GM12872 (cell line): ENCODE measurements at regions not wholly inside any gene's neighbourhood (a gene's known extent, or its start where the extent isn't known, plus 50 kb on each side); places are given as distances from the start of the nearest gene placed in this dataset.

Source experiments
- TF ChIP-seq, protein P1 (sequence below): IDR thresholded peaks from 3 replicates; pipeline ENCODE4 v1.5.1; 2011; ENCODE audit warnings: low read depth, mild to moderate bottlenecking, low read length, moderate library complexity; ENCODE audit not compliant: insufficient read depth

DNA sequence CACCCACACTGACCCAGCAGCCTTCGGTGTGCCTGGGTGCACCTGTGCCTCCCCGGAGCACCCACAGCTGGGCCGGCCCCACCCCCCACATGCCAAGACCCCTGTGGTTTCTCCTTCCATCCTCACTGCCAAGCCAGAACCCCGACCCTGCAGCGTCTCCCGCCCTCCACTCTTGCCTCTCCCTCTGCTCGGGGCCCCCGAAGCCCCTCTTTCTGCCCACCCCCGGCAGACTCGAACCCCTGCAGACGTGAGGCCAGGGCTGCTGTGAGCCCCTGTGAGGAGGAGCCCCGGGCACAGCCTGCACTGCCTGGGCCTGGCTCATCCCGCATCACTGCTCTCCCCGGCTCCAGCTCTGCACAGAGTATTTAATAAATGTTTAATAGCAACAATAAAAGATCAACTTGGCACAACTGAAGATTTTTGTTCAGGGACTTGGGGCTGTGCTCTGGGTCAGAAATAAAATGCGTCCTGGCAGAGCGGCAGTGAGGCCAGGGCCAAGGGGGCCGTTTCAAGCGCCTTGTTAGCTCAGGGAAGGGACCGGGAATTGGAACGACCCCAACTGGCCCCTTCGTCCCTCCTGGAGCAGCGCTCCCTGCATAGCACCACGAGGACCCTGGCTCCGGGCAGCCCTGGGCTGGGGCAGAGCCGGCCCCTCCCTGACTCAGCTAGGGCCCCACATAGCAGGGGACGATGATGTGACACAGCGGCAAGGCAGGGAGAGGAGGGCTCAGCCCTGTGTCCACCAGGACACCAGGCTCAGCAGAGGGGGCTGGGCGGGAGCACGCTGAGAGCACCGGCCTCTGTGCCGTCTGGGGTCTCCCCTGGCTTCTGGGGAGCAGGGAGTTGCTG is 520.8 kb downstream of the BRD1 start:
- TF ChIP-seq, protein P1, sequence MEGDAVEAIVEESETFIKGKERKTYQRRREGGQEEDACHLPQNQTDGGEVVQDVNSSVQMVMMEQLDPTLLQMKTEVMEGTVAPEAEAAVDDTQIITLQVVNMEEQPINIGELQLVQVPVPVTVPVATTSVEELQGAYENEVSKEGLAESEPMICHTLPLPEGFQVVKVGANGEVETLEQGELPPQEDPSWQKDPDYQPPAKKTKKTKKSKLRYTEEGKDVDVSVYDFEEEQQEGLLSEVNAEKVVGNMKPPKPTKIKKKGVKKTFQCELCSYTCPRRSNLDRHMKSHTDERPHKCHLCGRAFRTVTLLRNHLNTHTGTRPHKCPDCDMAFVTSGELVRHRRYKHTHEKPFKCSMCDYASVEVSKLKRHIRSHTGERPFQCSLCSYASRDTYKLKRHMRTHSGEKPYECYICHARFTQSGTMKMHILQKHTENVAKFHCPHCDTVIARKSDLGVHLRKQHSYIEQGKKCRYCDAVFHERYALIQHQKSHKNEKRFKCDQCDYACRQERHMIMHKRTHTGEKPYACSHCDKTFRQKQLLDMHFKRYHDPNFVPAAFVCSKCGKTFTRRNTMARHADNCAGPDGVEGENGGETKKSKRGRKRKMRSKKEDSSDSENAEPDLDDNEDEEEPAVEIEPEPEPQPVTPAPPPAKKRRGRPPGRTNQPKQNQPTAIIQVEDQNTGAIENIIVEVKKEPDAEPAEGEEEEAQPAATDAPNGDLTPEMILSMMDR = no peak

DNA sequence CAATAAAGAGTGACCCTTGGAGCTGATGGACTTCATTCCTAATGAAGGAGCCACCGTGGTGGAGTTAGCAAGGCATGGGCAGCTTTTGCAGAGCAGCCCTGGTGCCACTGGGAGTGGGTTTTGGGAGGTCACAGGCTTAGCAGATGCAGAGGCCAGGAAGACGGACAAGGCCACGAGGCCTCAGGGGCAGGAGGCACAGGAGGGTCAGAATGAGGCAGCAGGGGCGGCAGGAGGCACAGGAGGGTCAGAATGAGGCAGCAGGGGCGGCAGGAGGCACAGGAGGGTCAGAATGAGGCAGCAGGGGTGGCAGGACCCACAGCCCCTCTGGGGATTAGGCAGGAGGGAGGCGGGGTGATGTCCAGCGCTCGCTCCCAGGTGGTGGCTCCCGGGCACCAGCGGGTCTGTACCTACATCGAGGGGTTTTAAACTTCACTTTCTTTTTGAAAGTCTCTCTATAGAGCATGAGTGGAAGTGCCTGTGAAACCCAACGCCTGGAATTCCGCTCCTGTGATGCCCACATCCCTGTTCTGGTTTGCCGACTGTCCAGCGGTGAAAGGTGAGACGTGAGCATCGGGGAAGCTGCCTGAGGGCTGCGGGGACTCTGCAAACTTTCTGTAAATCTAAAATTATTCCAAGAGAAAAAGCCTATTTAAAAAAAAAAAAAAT is 521.6 kb downstream of the BRD1 start:
- TF ChIP-seq, protein P1 = no peak

DNA sequence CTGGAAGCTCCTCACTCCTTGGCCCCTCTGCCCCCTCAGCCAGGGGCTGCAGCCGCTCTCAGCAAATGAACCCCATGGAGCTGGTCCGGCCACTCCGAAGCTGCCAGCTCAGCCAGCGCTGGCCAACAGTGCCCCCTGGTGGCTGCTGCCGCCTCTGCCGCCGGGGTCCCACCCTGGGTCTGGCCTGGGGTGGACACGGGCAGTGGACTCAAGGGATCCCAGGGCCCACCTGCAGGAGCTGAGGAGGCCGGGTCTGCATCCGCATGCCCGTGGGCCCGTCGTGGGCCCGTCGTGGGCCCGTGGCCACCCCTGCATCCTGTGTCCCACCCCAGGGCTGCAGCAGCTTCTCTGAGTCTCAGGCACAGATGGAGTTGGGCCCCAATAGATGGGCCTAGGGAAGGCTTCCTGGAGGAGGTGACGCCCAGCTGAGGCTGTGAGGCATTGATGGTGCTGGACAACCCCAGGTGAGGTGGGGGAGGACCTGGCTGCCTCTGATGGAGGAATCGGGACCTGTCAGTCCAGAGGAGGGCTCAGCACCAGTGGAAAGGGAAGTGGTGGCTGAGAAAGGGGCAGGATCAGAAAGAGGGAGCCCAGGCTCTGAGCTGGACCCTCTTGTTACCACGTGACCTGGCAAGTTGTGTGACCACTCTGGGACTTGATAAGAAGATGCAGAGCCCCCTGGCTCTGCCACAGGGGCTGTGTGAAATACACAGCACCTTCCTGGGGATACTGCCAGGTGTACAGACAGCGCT is 522.3 kb downstream of the BRD1 start:
- TF ChIP-seq, protein P1 = peak; percentile 72

DNA sequence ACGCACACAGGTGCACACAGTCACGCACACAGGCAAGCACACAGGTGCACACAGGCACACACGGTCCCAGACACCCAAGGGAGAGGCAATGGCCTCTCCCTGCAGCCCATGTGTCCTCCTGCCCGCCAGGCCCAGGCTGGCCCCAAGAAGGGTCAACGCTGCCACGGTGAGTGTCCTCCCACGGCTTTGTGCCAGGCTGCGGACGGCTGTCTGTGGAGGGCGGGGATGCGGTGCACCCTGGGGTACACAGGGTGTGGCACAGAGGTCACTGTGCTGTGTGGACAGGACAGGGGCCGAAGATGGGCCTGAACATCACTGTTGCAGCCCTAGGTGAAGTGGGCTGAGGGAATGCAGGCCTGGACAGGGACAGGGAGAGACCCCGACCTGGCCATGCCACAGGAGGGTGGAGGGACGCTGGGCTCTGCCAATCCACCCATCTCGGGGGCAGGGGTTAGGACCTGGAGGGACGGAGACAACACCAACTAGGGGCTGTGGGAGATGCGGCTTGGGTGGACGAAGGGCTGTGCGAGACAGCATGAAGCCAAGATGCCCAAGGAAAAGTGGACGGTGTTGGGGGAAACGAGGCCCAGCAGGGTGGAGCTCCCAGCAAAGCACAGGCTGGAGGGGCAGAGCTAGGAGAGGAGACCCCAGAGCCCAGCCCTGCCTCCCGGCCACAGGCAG is 523.8 kb downstream of the BRD1 start:
- TF ChIP-seq, protein P1 = no peak

DNA sequence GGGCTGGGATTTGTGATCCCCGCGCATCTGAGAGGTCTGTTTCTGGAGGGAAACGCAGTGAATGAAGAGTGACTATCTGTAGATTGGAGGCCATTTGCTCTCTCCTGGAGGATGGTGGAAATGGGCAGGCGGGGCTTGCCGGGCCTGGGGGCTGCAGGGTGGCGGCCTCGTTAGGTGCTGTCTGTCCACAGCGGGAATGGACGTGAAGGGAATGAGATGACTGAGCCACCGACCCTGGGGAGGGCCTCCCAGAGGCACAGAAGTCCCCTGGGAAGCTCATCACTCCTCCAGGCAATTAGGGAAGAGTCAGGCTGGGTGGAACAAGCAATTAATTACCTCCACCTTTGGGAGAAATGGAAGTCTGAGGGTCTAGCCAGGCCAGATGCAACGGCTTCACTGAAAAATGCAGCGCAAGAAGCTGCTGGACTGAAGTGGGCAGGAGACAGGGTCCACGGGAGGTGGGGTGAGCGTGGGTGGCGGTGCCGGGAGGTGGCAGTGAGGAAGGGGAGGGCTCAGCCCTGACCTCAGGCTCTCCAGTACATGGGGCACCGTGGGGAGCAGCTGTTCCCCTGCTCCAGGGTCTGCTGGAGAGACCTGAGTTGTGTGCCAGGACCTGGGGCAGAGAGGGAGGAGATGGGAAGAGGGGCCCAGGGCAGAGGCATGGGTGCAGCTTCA is 524.5 kb downstream of the BRD1 start:
- TF ChIP-seq, protein P1 = no peak

DNA sequence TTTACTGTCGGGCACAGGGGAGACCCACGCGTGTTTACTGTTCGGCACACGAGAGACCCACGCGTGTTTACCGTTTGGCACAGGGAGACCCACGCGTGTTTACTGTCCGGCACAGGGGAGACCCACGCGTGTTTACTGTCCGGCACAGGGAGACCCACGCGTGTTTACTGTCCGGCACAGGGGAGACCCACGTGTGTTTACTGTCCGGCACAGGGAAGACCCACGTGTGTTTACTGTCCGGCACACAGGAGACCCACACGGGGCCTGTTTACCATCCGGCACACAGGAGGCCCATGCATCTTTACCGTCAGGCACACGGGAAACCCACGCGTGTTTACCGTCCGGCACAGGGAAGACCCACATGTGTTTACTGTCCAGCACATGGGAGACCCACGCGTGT is 525.1 kb downstream of the BRD1 start:
- TF ChIP-seq, protein P1 = no peak
